HG03521 (cell line): ENCODE measurements at regions not wholly inside any gene's neighbourhood (a gene's known extent, or its start where the extent isn't known, plus 50 kb on each side); places are given as distances from the start of the nearest gene placed in this dataset.
A peak's percentile ranks its signal among the peaks of the same experiment; 100 is the strongest.

ENCODE experiments used
- ATAC-seq: cut with Tn5 transposase; IDR thresholded peaks from one replicate; pipeline ENCODE4 v1.9.1; 2021; ENCODE audit warnings: mild to moderate bottlenecking, moderate library complexity; ENCODE audit not compliant: unreplicated experiment

DNA sequence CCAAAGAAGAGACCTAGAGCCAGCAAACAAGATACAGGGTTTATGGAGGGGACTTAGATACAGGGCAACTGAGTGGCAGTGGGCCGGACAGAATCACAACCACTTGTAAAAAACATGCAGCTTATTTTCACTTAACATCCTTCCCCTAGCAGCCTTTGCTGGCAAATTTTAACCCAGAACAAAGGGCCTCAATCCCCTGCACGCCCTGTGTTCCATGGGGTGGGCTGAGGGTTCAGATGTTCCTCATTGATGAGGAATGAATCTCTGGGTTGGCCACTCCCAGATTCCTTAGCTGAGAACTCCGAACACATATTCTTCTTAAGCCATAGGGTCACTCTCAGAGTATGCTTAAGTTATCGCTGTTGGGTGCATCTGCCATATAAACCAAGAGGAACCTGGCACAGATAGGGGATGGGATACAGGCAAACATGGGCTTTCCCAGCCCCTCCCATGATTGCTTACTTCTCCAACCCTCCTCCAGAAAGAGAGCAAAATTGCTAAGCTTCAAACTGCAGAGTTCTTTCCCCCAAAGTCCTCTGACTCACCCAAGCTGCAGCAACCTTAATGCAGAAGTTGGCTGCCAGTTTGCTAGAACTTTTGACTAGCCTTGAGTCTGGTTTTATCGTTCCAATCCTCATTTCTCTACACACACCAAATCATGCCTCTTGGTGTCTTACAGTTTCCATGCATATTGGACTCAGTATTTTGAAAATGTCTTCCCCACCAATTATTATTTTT is 146.9 kb downstream of the CD47 start:
- no peak for ATAC-seq

DNA sequence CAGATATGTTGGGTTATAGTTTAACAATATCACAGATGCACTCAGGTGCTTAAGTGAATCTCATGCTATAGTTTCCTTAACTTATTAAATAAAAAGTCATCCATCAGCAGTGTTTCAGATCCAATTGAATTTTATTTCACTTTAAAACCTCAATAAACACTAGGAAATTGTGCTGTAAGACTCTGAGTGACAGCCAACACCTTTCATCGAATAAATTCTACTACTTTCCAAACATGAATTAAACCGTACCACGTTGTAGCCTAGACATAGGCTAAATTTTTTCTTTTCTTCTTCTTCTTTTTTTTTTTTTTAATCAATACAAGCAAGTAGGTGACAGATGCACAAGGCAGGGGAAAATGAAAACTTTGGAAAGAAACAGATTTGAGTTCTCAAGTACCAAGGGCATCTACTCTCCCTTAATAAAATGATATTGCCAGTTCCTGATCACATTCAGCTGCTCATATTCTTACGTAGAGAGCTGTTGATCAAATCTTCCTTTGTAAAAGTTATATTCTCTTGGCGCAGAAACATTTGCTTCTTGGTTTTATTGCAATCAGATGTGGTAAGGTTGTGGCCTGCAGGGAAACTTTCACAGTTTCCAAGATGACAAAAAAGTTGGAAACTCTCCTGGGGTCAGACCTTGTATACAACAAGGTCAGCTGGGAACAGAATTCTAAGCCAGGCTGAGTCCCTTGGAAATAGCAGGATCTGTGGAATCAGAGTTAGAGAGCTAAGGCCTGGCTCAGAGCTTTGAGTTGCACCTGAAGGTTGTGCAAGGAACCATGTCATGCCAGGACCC is 147.7 kb downstream of the CD47 start:
- ATAC-seq, result no peak

DNA sequence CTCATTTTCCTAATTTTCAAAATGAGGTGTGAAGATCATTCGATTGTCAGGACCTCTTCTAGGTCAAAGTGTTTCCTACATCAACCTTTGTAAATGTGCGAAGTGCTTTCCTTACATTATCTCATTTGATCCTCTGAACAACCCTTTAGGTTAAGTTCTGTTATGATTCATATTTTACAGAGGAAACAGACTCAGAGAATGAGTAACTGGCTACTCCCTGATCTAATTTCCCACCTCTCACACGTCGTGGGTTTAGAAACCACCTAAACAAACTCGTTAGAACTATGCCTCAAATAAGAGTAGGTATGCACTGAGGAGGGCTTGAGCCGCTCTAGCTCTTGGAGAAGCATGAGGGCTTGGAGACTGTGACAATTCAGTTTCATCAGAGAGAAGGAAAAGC is 148.6 kb downstream of the CD47 start:
- ATAC-seq, result no peak

DNA sequence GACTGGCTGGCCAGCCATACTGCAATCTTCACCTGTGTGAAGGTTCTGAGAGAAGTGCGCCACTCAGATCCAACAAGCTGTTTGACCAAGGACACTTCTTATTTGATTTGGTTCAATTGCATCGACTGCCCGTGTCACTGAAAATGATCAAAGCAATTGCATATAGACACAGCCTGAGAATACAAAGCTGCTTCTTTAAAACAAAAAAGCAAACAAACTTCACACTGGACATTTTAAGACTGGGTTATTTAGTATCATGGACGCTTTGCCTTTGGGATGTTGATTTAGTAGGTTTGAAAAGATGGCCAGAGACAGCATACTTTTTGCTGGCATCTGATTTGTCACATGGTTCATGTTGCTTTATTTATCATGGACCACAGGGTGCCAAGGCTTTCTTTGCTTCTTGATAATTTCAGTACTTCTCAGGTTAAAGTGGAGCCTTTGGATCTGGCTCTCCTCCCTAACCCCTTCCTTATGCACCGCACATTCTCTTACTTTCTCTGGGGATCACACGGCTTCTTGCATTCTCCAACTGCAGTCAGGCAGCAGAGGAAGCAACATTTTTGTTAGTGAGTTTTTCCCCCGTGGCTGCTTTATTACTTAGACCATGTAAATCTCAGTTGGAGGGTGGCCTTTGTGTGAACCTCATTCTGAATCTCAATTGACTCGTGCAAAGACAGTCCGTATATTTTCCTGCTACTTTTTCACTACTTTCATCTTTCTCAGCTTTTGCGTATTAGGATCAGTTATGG is 151.0 kb downstream of the CD47 start:
- ATAC-seq, result no peak

DNA sequence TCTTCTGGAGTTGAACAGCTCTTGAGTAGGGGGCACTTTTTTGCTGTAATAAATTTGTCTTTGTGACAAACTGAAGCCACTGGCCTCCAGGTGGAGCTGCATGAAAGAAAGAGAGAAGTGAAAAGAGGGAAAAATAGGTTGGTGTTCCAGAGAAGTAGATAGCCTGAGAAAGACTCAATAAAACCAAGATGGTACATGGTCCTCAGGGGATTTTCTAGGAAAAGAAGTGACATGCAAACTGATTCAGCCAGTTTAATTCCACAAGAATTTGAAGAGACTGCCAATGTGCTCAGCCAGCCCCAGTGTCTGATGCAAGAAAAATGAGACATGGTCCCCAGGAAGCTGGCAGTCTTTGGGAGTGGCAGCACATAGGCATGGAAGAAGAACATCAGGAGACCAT is 152.7 kb downstream of the CD47 start:
- no peak for ATAC-seq

DNA sequence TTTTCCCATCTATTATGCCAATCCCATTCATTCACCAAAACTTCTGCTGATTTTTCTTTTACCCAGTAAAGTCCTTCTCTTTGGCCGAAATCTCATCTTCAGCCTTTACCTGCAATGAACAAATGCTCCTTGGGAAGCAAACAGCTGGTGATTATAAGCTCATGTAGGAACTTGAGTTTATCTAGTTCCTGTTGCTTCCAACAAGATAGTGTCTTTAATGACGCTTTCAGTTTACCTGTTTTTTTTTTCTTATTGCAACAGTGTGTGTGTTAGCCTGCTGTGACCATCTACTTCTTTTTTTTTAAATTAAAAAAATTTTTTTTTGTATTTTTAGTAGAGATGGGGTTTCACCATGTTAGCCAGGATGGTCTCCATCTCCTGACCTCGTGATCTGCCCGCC is 156.0 kb downstream of the CD47 start:
- no peak for ATAC-seq

DNA sequence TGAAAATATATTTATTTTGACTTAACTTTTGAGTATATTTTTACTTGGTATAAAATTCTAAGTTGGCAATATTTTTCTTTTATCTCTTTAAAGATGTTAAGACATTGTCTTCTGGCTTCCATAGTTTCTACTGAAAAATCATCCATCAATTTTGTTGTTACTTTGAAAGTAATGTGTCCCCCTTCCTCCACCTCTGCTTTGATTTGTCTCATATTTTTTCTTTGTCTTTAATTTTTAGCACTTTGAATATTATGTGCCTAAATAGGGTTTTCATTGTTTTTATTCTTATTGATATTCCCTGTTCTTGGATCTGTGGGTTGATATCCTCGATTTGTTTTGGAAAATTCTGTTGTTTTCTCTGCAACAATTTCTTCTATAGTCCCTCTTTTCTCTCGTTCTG is 157.4 kb downstream of the CD47 start:
- no peak for ATAC-seq

DNA sequence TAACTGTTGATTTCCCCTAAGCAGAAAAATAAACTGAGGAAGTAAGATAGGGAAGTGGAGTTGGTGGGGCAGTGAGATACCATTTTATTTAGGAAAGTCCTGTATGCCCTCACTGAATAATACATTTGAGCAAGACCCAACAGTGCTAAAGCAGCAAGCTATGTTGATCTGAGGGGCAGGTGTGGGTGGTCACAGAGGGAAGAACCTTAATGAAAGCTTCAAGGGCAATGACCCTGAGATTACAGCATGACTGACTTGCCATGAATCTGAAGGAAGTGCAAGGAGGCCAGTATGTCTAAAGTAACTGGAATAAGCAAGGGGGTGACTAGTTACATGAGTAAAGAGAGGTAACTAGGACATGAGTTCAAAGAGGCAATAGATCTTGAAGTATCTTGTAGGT is 159.5 kb downstream of the CD47 start:
- ATAC-seq, result no peak

DNA sequence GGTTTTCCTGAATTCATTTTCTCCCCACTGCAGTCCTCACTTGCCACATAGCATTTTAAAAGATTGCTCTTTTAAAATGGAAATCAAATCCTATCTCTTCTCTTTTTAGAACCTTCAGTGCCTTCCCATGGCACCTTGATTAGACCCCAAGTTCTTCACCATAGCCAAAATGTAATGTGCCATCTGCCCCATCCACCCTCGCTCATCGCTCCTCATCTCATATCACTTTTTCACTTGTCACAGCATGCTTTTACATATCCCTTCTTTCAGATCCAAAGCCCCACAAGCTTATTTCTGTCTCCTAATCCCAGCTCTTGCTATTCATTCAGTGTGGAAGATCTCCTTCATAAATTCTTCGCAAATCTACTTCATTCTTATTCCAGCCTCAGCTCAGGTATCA is 161.7 kb downstream of the CD47 start:
- ATAC-seq, result no peak

DNA sequence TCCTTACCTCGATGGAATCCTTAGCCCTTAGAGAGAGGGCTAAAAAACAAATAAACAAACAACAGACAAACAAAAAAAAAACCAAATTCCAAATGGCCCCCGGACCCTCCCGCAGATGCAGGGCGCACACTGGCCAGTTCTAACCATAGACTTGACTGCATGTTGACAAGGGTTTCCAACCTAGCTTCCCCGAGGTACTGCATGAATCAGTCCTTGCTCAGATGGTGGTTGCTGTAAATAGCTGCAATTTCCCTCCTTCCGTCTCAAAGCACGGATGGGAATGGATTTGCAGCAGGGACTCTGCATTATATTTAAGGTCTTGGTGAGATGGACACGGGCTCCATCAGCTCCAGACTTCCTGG is 162.8 kb downstream of the CD47 start:
- ATAC-seq, result peak; percentile 21

DNA sequence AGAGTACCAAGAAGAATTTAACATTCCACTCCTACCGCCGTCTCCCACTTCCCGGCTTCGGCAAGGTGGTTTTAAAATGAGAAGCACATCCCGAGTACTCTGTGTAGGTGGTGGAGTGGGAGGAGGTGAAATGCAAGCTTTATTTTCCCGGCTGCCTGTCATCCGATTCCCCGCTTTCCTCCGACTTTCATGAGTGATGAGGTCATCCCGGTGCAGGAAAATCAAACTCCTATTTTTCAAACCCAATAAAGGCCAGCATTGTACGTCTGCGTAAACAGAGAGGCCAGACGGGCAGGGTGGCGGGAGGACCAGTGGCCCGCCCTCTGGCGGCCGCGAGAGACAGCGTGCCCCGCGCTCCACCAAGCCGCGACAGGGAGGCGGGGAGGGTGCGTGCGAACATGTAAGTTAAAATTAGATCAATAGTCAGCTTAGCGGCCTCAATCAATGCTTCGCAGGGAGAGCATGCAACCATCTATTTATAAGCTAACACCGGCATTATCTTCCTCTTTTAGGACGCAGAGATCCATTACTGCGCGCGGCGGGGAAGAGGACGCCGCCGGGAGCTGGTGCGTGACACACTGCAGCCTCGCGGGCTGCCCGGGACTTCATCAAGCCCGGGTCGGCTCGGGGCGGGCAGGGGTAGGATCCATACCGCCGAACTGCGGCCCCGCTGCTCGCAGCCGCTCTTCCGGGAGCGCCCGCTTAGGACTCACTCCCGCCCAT is 163.3 kb downstream of the CD47 start:
- peak; percentile 92 for ATAC-seq

DNA sequence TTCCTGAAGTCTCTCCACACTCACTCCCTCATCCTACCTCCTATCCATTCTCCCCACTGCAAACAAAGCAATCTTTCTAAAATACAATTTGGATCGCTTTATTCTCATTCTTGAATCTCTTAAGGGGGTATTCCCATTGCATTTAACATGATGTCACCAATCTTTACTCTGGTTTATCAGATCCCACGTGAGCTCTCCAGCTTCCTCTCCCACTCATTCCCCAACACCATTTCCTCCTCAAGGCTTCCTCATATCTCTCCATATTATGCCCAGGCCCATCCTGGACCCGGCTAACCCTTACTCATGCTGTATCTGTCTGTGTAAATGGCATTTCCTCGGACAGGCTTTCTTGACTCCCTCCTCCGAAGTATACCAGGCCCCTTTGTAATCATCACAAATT is 165.0 kb downstream of the CD47 start:
- no peak for ATAC-seq

DNA sequence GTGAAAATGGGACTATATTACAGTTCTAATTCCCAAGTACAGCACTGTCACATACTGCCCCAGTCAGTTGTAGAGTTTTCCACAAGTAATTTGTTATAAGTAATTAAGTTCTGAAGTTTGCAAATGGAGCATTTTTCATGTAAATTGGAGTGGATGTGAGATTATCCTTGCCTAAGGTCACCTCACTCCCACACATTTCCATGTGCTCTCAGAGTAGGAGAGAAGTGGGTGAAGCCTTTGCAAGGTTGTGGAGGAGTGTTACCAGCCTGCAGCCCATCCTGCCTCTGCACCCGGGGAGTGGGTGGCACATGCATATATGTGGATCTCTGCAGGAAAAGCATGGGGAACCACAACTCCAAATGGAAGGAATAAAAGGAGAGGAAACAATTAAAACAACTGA is 169.8 kb downstream of the CD47 start:
- no peak for ATAC-seq

DNA sequence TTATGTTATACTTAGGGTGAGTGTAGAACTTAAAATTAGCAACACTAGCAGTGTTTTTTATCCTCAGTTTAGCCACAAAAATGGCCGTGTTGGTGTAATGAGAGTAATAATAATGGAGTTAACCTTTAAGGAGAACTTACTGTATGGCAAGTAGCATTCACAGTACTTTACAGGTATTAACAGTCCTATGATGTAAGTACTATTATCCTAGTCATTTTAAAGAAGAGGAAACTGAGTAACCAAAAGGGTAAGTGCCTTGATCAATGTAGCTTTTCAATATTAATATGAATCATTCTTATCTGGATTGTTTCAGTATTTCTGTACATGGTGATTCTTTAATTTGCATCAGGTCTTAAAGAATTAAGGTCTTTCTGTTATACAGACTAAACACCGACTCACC is 170.3 kb downstream of the CD47 start:
- no peak for ATAC-seq

DNA sequence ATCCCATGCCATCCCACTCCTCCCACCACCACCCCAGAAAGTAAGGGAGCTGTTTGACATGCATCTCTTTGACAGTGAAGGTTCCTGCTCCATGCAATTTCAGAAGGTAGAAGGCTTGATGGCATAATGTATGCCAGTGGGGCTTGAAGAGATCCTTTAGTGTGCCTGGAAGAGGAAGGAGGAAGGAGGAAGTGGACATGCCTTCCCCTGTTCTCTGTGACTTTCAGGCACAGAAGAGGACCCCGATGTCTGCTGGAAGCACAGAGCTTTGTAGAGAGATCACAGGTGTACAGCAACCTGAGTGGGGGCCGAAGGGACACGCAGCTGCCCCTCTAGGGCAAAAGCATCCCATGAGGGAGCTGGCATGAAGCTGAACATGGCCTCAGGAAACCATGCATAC is 171.6 kb downstream of the CD47 start:
- ATAC-seq, result no peak

DNA sequence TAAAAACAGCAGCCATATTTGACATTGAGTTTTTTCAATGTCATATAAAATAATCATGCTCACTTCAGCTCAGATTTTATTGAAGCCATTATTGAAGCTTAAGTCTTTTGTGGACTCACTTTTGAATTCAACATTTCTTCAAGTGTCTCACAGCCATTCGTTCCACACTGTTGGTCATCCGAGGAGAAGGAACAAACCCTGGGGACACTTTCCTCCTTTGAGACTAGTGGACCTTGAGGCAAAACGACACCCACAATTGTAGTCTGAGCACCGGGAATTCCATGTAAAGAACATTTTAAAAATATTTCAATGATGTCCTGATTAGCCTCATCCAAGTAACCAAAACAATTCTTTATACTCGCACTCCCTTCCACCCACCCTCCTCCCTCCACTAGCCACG is 174.7 kb downstream of the CD47 start:
- no peak for ATAC-seq

DNA sequence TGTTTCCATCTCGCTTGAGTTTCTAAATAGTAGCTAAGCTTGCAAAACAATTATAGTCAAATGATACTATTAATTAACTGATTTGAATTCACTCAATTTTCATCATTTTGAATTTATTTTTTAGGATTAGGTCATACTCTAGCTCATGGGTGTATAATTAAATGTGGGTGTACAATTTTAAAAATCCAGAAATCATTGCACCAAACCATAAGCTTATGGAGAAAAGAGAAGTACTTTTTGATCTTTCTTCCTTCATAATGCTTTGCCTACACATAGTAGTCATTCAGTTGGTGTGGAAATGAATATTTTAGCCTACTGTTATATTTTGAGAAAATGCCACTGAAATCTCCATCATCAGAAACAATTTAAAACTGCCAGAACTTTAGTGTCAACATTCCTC is 175.1 kb downstream of the CD47 start:
- ATAC-seq, result no peak

DNA sequence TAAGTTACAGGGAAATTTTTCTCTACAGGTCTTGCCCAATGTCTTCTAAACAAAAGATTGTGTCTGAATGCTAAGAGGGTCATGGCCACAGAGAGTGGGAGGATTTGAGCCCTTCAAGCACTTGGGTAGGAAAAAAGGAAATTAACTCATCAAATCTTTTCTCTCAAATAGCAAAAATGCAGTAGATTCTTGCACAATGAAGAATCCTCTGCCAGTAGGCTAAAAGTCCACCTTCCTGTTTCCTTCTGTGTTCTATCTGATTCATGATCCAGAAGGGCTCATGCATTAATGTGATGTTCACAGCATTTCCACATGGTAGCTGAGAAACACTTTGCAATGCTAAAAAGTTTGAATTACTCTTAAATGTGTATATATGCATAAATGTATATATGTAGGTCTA is 177.1 kb downstream of the CD47 start:
- ATAC-seq, result no peak

DNA sequence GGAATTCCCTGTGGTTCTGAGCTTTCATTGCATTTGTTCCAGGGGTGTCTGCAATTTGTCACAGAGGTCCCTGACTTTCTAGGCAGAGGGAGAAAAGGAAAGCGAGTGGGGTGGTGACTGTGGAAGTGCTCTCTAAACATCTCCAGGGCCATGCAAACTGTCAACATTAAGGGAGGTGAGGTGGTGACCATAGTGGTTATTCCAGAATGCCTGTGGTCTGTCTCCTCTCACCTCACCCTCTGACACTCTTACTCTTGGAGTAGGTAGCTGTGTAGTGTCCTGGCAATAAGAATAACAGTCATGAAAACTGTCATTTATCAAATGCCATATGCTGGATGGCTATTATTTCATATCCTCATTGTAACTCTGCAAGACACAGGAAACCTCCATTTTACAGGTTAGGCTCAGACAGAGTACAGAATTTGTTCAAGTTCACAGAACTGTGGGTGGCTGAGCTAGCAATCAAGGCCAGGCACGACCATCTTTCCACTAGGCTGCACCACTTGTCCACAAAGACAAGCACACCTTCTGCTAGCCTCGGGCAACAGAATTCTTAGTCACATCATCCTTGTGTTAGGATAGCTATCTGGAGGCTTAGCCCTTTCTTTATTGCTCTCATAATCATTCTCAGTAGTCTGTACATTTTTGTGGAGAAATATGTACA is 179.4 kb downstream of the CD47 start:
- no peak for ATAC-seq

DNA sequence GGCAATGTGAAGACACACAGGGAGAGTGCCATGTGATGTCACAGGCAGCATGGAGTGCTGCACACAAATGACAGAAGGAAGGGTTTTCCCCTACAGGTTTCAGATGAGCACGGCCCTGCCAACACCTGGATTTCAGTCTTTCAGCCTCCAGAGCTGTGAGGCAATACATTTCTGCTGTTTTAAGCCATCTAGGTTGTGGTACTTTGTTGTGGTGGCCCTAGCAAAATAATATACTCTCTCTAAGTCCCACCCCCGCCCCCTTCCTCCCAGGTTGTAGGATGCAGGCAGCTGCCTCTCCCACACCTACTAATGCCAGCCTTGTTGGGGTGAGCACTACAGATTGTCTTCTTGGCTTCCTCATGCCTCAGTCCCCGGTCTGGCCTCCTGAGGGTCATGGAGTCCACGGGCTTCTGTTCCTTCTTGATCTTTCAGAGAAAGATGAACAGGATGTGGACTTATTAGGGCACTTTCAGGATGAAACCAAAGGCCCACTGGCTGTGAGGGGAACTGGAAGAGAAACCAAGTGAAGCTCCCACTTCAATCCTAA is 180.0 kb downstream of the CD47 start:
- ATAC-seq, result peak; percentile 96
